Sigmoid colon (tissue), 4 donors: ENCODE measurements at regions not wholly inside any gene's neighbourhood (a gene's known extent, or its start where the extent isn't known, plus 50 kb on each side); places are given as distances from the start of the nearest gene placed in this dataset.

Experiments
- CTCF ChIP-seq, 4 experiments: fragments of 450-650 bp in 3 of 4; fragments of 200-600 bp in 1 of 4; IDR thresholded peaks; one replicate each; pipeline ENCODE4 v1.5.1; 2016 to 2019; ENCODE audit warnings: antibody characterized with exemption in 4 of 4, mild to moderate bottlenecking in 3 of 4, moderate library complexity in 2 of 4
- POLR2A ChIP-seq, 2 donors: fragments of 450-650 bp; IDR thresholded peaks; one replicate each; pipeline ENCODE4 v1.6.1; 2016; ENCODE audit warnings: antibody characterized with exemption in 2 of 2, mild to moderate bottlenecking in 2 of 2, moderate library complexity in 2 of 2
- POLR2AphosphoS5 ChIP-seq, 4 donors: sonication (generic); formaldehyde crosslinking; IDR thresholded peaks; one replicate each; pipeline ENCODE4 v1.6.1; 2017; ENCODE audit warnings: antibody characterized with exemption in 4 of 4

GRCh38 chr3:168968609-168969008, 694.9 kb downstream of the MECOM start:
- TF ChIP-seq POLR2A (IDR thresholded peaks at IDR 0.05) (no peak), CTCF (IDR thresholded peaks at IDR 0.05) (no peak), POLR2AphosphoS5 (IDR thresholded peaks at IDR 0.05) (no peak)
